ENCODE measurements at regions not wholly inside any gene's neighbourhood (a gene's known extent, or its start where the extent isn't known, plus 50 kb on each side); places are given as distances from the start of the nearest gene placed in this dataset.
"Not testable (repeated sequence)": the region's sequence is repeated elsewhere in the genome, so short reads cannot be mapped to it uniquely, and the experiment has no call there.

- H3K27ac ChIP-seq; H3K4me3 ChIP-seq; H3K36me3 ChIP-seq; H3K4me1 ChIP-seq; H3K27me3 ChIP-seq; DNase-seq; H3K9me3 ChIP-seq; intact Hi-C loops (cut with DNase I): not testable (repeated sequence)
- ATAC-seq = peak; percentile 66
Measured at GRCh38 chr7:150096213-150096994, 222.6 kb downstream of the ATP6V0E2 start.

GRCh38 chr7:150098592-150098991, 224.6 kb upstream of the LRRC61 start:
- H3K36me3 ChIP-seq; DNase-seq; ATAC-seq; H3K27me3 ChIP-seq; H3K4me1 ChIP-seq; H3K4me3 ChIP-seq; H3K9me3 ChIP-seq; H3K27ac ChIP-seq; intact Hi-C loops (cut with DNase I): not testable (repeated sequence)

- ATAC-seq; intact Hi-C loops (cut with DNase I): not testable (repeated sequence)
Measured at GRCh38 chr7:150101282-150101681, 221.9 kb upstream of the LRRC61 start.

GRCh38 chr7:150107283-150107682, 215.9 kb upstream of the LRRC61 start:
- H3K4me1 ChIP-seq; H3K9me3 ChIP-seq; H3K27ac ChIP-seq; H3K4me3 ChIP-seq; ATAC-seq; DNase-seq; intact Hi-C loops (cut with DNase I); H3K27me3 ChIP-seq; H3K36me3 ChIP-seq: not testable (repeated sequence)

More at GRCh38 chr7:150101282-150101681, 221.9 kb upstream of the LRRC61 start:
- not testable (repeated sequence) for DNase-seq, H3K4me3 ChIP-seq, H3K9me3 ChIP-seq, H3K27me3 ChIP-seq, H3K4me1 ChIP-seq, H3K36me3 ChIP-seq, H3K27ac ChIP-seq

- H3K4me1 ChIP-seq; H3K9me3 ChIP-seq; DNase-seq; H3K36me3 ChIP-seq; H3K4me3 ChIP-seq; H3K27me3 ChIP-seq; intact Hi-C loops (cut with DNase I); H3K27ac ChIP-seq: not testable (repeated sequence)
- peak; percentile 26 for ATAC-seq
Measured at GRCh38 chr7:150110375-150110820, 212.8 kb upstream of the LRRC61 start.

GRCh38 chr7:150110882-150111281, 212.3 kb upstream of the LRRC61 start:
- intact Hi-C loops (cut with DNase I); ATAC-seq; H3K36me3 ChIP-seq; H3K27ac ChIP-seq; H3K4me3 ChIP-seq; H3K27me3 ChIP-seq; H3K4me1 ChIP-seq; H3K9me3 ChIP-seq; DNase-seq: not testable (repeated sequence)

- H3K4me3 ChIP-seq; H3K27ac ChIP-seq; H3K36me3 ChIP-seq; ATAC-seq; intact Hi-C loops (cut with DNase I); H3K27me3 ChIP-seq; H3K9me3 ChIP-seq; H3K4me1 ChIP-seq: not testable (repeated sequence)
- peak in 2 of 4 donors; percentile 1 to 10 for DNase-seq
Measured at GRCh38 chr7:150111373-150112139, 211.6 kb upstream of the LRRC61 start.

GRCh38 chr7:150113301-150113700, 209.9 kb upstream of the LRRC61 start:
- H3K4me1 ChIP-seq; intact Hi-C loops (cut with DNase I); H3K27ac ChIP-seq; ATAC-seq; H3K9me3 ChIP-seq; H3K27me3 ChIP-seq; DNase-seq; H3K36me3 ChIP-seq; H3K4me3 ChIP-seq: not testable (repeated sequence)

- not testable (repeated sequence) for H3K36me3 ChIP-seq
Measured at GRCh38 chr7:150114591-150114990, 208.6 kb upstream of the LRRC61 start.

GRCh38 chr7:150119966-150120365, 203.2 kb upstream of the LRRC61 start:
- H3K27me3 ChIP-seq; H3K36me3 ChIP-seq; H3K4me1 ChIP-seq; H3K9me3 ChIP-seq; ATAC-seq; H3K27ac ChIP-seq; intact Hi-C loops (cut with DNase I); H3K4me3 ChIP-seq; DNase-seq: not testable (repeated sequence)

More at GRCh38 chr7:150114591-150114990, 208.6 kb upstream of the LRRC61 start:
- intact Hi-C loops (cut with DNase I); H3K4me1 ChIP-seq; H3K9me3 ChIP-seq; H3K4me3 ChIP-seq; ATAC-seq; H3K27me3 ChIP-seq; H3K27ac ChIP-seq; DNase-seq: not testable (repeated sequence)

- DNase-seq; H3K4me3 ChIP-seq; H3K4me1 ChIP-seq; intact Hi-C loops (cut with DNase I); ATAC-seq; H3K27ac ChIP-seq; H3K27me3 ChIP-seq; H3K36me3 ChIP-seq; H3K9me3 ChIP-seq: not testable (repeated sequence)
Measured at GRCh38 chr7:150125831-150126230, 197.3 kb upstream of the LRRC61 start.

- H3K4me1 ChIP-seq; H3K27me3 ChIP-seq; intact Hi-C loops (cut with DNase I); DNase-seq; H3K4me3 ChIP-seq; ATAC-seq; H3K27ac ChIP-seq; H3K9me3 ChIP-seq; H3K36me3 ChIP-seq: not testable (repeated sequence)
Measured at GRCh38 chr7:150134451-150134850, 188.7 kb upstream of the LRRC61 start.

- H3K27ac ChIP-seq; ATAC-seq; H3K9me3 ChIP-seq; H3K36me3 ChIP-seq; H3K4me1 ChIP-seq; H3K27me3 ChIP-seq; intact Hi-C loops (cut with DNase I); DNase-seq; H3K4me3 ChIP-seq: not testable (repeated sequence)
Measured at GRCh38 chr7:150135620-150136190, 187.4 kb upstream of the LRRC61 start.
